Right lobe of liver (tissue), 6 donors: ENCODE measurements at regions not wholly inside any gene's neighbourhood (a gene's known extent, or its start where the extent isn't known, plus 50 kb on each side); places are given as distances from the start of the nearest gene placed in this dataset.

Experiments used
- ATAC-seq, 4 donors: fragments of 200-7000 bp; cut with Tn5 transposase; one replicate each; pipeline ENCODE4 v1.9.1; 2020; ENCODE audit warnings: mild to moderate bottlenecking in 4 of 4, moderate library complexity in 4 of 4
- DNase-seq, 3 donors: peaks; one replicate each; pipeline ENCODE4 v3.0.0-alpha.2; 2020
- H3K27ac ChIP-seq, 3 donors: fragments of 200-600 bp; one replicate each; pipeline ENCODE4 v1.8.0; 2022
- H3K27me3 ChIP-seq, 2 donors: fragments of 200-600 bp; one replicate each; pipeline ENCODE4 v1.8.0; 2022
- H3K36me3 ChIP-seq, 4 donors: fragments of 200-600 bp; sonication (generic) in 1 of 4; one replicate each; pipeline versions ENCODE4 v1.5.1 to v1.8.0; 2017 to 2022; ENCODE audit warnings: control low read depth in 1 of 4
- H3K4me1 ChIP-seq, 4 donors: fragments of 200-600 bp; sonication (generic) in 1 of 4; one replicate each; pipeline versions ENCODE4 v1.5.1 to v1.8.0; 2017 to 2022; ENCODE audit warnings: control low read depth in 1 of 4
- H3K4me3 ChIP-seq, 3 donors: fragments of 200-600 bp; one replicate each; pipeline ENCODE4 v1.8.0; 2022
- H3K9me3 ChIP-seq, 4 donors: fragments of 200-600 bp; sonication (generic) in 1 of 4; one replicate each; pipeline versions ENCODE4 v1.5.1 to v1.8.0; 2017 to 2022; ENCODE audit warnings: control low read depth in 1 of 4
- POLR2A ChIP-seq: fragments of 450-650 bp; IDR thresholded peaks from one replicate; pipeline ENCODE4 v1.6.1; 2017; ENCODE audit warnings: antibody characterized with exemption, mild to moderate bottlenecking
- WGBS: methylation state at CpG from one replicate; pipeline ENCODE4 v1.1.6; 2018; ENCODE audit warnings: low coverage, low lambda C conversion rate; ENCODE audit not compliant: insufficient coverage; ENCODE audit errors: missing lambda C conversion rate; 5-methylcytosine and 5-hydroxymethylcytosine counted together
- intact Hi-C, 2 donors: fragments of 100-400 bp; cut with DNase I; formaldehyde crosslinking; loops; one replicate each; pipeline versions ENCODE4 v1.11.2 to v1.14.1; 2022
- TF ChIP-seq, protein P1 (sequence below), 4 donors: fragments of 200-600 bp in 3 of 4; fragments of 450-650 bp in 1 of 4; IDR thresholded peaks; one replicate each; pipeline versions ENCODE4 v1.5.1 to v1.8.0; 2016 to 2022; ENCODE audit warnings: antibody characterized with exemption in 4 of 4, mild to moderate bottlenecking in 2 of 4
- donor health status: DM: no; HTN: yes; CAD: no.
- donor health status: DM: no; HTN: no; CAD: no.
- donor health status: DM: no; HTN: no; CAD: no.
- donor health status: DM: no; HTN: yes; CAD: no.
- donor health status: DM: no; HTN: yes; CAD: no.

DNA sequence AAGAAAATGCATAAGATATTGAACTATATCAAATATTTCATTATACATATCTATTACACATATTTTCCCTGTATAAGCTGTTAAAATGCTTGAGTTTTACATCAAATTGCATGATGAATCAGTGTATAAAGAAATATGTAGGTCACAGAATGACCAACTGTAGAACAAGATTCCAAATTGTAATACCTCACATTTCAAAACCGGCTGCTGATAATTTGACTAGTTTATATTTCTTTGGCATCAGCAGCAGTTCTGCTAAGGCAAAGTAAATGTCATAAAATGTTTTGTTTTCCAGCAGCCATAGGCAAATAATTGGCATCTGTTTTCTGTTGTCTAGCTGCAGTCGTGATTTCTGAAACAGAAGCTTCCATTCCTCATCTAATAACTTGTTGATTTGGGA lies 633.9 kb downstream of the ARL4A start:
- H3K4me3 ChIP-seq = no peak overlapping the region
- TF ChIP-seq POLR2A = no peak
- TF ChIP-seq, protein P1, sequence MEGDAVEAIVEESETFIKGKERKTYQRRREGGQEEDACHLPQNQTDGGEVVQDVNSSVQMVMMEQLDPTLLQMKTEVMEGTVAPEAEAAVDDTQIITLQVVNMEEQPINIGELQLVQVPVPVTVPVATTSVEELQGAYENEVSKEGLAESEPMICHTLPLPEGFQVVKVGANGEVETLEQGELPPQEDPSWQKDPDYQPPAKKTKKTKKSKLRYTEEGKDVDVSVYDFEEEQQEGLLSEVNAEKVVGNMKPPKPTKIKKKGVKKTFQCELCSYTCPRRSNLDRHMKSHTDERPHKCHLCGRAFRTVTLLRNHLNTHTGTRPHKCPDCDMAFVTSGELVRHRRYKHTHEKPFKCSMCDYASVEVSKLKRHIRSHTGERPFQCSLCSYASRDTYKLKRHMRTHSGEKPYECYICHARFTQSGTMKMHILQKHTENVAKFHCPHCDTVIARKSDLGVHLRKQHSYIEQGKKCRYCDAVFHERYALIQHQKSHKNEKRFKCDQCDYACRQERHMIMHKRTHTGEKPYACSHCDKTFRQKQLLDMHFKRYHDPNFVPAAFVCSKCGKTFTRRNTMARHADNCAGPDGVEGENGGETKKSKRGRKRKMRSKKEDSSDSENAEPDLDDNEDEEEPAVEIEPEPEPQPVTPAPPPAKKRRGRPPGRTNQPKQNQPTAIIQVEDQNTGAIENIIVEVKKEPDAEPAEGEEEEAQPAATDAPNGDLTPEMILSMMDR (IDR thresholded peaks at IDR 0.05) = no peak
- no peak for DNase-seq
- intact Hi-C loops = no loop called here
- no peaks in the 10 kb centered on the region for H3K27me3 ChIP-seq
- no peaks in the 10 kb centered on the region for H3K9me3 ChIP-seq
- no peak for ATAC-seq
- no peaks in the 10 kb centered on the region for H3K36me3 ChIP-seq
- no peak overlapping the region for H3K27ac ChIP-seq
- whole genome bisulfite sequencing = 52% methylated on average over 2 of the region's 2 CpGs
- H3K4me1 ChIP-seq = no peaks in the 10 kb centered on the region

DNA sequence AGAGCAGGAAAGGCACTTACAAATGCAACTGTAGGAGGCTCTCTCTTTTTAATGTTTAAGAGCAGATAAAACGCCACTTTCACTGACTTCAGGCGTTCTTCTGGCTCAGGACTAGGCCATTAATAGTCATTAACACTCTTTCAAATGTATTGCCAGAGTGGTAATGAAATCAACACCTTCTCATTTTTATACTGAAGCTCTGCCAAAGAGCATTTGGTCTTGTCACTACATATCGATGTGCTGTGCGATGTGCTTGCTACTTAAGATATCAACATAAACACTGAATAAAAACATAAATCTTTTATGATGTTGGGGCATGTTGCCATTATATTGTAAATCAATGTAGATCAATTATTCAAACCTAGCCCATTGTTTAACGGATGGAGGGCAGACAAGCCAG lies 634.7 kb downstream of the ARL4A start:
- H3K27me3 ChIP-seq = no peaks in the 10 kb centered on the region
- H3K9me3 ChIP-seq = no peaks in the 10 kb centered on the region
- DNase-seq = no peak
- intact Hi-C loops = no loop called here
- no peaks in the 10 kb centered on the region for H3K4me1 ChIP-seq
- 35% methylated on average over 5 of the region's 5 CpGs for WGBS
- no peak overlapping the region for H3K4me3 ChIP-seq
- no peak for ATAC-seq
- H3K27ac ChIP-seq = no peak overlapping the region
- no peaks in the 10 kb centered on the region for H3K36me3 ChIP-seq
- TF ChIP-seq POLR2A = no peak
- TF ChIP-seq, protein P1 (IDR thresholded peaks at IDR 0.05) = no peak

DNA sequence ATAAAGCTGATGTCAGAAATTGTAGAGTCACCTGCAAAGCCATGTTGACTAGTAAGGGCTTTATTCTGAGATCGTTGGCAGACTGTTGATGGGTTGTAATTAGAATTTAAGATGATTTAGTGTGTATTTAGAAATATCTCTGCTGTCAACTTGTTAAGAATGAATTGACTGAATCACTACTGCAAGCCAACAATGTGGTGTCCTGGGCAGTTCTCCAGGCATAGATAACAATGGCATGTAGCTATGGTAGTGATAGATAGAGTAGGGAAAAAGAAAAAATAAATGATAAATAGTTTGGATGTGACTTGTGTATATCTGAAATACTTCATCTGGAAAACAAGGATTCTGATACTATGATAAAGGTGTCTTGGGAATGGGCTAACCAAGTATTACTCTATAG lies 640.2 kb downstream of the ARL4A start:
- Histone ChIP-seq H3K4me1 (no peaks in the 10 kb centered on the region), H3K27ac (no peak overlapping the region), H3K36me3 (no peaks in the 10 kb centered on the region), H3K27me3 (no peaks in the 10 kb centered on the region), H3K9me3 (no peaks in the 10 kb centered on the region), H3K4me3 (no peak overlapping the region)
- TF ChIP-seq, protein P1 (IDR thresholded peaks at IDR 0.05) = no peak
- no peak for TF ChIP-seq POLR2A
- ATAC-seq (no peak), DNase-seq (no peak)
- intact Hi-C loops = no loop called here
- 29% methylated on average over 1 of the region's 1 CpG for WGBS

DNA sequence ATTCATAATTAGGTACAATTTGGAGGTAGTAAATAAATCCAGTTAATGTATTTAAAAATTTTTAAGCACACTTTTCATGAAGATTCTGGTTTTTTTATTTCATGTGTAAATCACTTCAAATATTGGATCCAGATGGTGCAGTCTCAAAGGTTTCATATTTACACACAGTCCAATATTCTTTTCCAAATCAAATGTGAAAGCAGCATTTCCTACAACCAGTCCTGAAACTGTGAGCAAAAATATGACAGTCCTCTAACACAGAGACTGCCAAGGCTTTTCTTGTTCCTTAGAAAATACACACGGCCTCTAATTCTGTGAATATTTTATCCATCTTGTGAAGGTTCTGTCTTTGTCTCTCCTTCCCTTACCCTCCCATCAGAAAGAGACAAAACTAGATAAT lies 645.9 kb downstream of the ARL4A start:
- Histone ChIP-seq H3K27me3 (no peaks in the 10 kb centered on the region), H3K36me3 (no peaks in the 10 kb centered on the region), H3K27ac (no peak overlapping the region), H3K4me1 (no peaks in the 10 kb centered on the region), H3K9me3 (no peaks in the 10 kb centered on the region), H3K4me3 (no peak overlapping the region)
- intact Hi-C loops = no loop called here
- no peak for TF ChIP-seq POLR2A
- TF ChIP-seq, protein P1 (IDR thresholded peaks at IDR 0.05) = no peak
- ATAC-seq = no peak
- WGBS = 50% methylated on average over 1 of the region's 1 CpG
- no peak for DNase-seq

DNA sequence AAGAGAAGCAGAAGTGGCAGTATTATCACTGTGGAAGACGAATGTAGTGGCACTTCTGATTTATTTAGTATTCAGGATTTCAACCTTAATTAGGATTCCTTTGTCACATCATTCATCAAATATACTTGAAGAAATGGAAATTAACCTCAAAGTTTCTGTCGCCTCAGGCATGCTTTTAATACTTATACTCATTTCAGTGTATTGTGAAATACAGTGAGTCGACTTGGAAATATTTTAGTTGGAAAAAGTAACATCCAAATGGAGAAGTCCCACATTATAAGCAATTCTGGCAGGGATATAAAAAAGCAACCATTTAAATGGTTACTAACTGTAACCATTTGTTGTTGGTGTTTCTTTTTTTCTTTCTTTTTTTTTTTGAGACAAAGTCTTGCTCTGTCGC lies 648.8 kb downstream of the ARL4A start:
- no peaks in the 10 kb centered on the region for H3K36me3 ChIP-seq
- no peak overlapping the region for H3K27ac ChIP-seq
- no peaks in the 10 kb centered on the region for H3K9me3 ChIP-seq
- no peaks in the 10 kb centered on the region for H3K27me3 ChIP-seq
- H3K4me1 ChIP-seq = no peaks in the 10 kb centered on the region
- DNase-seq (no peak), ATAC-seq (no peak)
- no peak overlapping the region for H3K4me3 ChIP-seq
- 37% methylated on average over 4 of the region's 4 CpGs for WGBS
- intact Hi-C loops = no loop called here
- TF ChIP-seq, protein P1 (IDR thresholded peaks at IDR 0.05) = no peak
- no peak for TF ChIP-seq POLR2A
